ENCODE measurements at regions not wholly inside any gene's neighbourhood (a gene's known extent, or its start where the extent isn't known, plus 50 kb on each side); places are given as distances from the start of the nearest gene placed in this dataset.
"Not testable (repeated sequence)": the region's sequence is repeated elsewhere in the genome, so short reads cannot be mapped to it uniquely, and the experiment has no call there.

DNA sequence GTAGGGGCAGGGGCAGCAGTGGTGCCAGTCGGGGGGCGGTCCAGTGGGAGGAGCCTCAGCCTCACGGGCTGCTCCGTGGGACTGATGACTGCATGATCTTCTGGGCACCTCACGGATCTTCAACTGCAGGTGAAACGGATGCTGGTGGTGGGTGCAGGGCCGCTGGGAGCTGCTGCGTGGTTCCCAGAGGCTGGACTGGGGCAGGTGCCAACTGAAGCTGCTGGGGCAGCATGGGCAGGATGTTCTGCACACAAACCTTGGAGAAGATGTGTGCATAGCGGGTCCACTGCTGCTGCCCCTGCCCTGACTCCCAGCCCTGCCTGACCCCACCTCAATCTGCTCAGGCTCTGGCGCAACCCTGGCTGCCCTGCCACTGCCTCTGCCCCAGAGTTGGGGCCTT lies 104.2 kb upstream of the TP53BP2 start:
- TF ChIP-seq CTCF, POLR2A (IDR thresholded peaks at IDR 0.05): not testable (repeated sequence)
